HG03175 (cell line): ENCODE measurements at regions not wholly inside any gene's neighbourhood (a gene's known extent, or its start where the extent isn't known, plus 50 kb on each side); places are given as distances from the start of the nearest gene placed in this dataset.
A peak's percentile ranks its signal among the peaks of the same experiment; 100 is the strongest.
"Not testable (repeated sequence)": the region's sequence is repeated elsewhere in the genome, so short reads cannot be mapped to it uniquely, and the experiment has no call there.

ENCODE experiments used
- ATAC-seq: cut with Tn5 transposase; IDR thresholded peaks from one replicate; pipeline ENCODE4 v1.9.1; 2021; ENCODE audit warnings: mild to moderate bottlenecking, moderate library complexity; ENCODE audit not compliant: unreplicated experiment

- ATAC-seq: no peak
Observed at GRCh38 chr1:101522486-101522885, 285.7 kb downstream of the S1PR1 start.

GRCh38 chr1:101526813-101527212 is 290.0 kb downstream of the S1PR1 start:
- ATAC-seq: no peak

- no peak for ATAC-seq
Observed at GRCh38 chr1:101532377-101532776, 295.6 kb downstream of the S1PR1 start.

GRCh38 chr1:101540161-101540560 is 303.3 kb downstream of the S1PR1 start:
- ATAC-seq: peak; percentile 73

- ATAC-seq: no peak
Observed at GRCh38 chr1:101546885-101547284, 310.1 kb downstream of the S1PR1 start.

GRCh38 chr1:101547357-101547756 is 310.5 kb downstream of the S1PR1 start:
- no peak for ATAC-seq

GRCh38 chr1:101548376-101548775 is 311.6 kb downstream of the S1PR1 start:
- no peak for ATAC-seq

- ATAC-seq: no peak
Observed at GRCh38 chr1:101550581-101550980, 313.8 kb downstream of the S1PR1 start.

- no peak for ATAC-seq
Observed at GRCh38 chr1:101566883-101567538, 330.2 kb downstream of the S1PR1 start.

GRCh38 chr1:101567582-101568189 is 330.9 kb downstream of the S1PR1 start:
- ATAC-seq: peak; percentile 91

GRCh38 chr1:101587741-101588140 is 350.9 kb downstream of the S1PR1 start:
- ATAC-seq: no peak

GRCh38 chr1:101588677-101589076 is 351.9 kb downstream of the S1PR1 start:
- ATAC-seq: no peak

- ATAC-seq: no peak
Observed at GRCh38 chr1:101592845-101593244, 356.0 kb downstream of the S1PR1 start.

- no peak for ATAC-seq
Observed at GRCh38 chr1:101595881-101596374, 359.1 kb downstream of the S1PR1 start.

- not testable (repeated sequence) for ATAC-seq
Observed at GRCh38 chr1:101600615-101601014, 363.8 kb downstream of the S1PR1 start.

GRCh38 chr1:101603726-101604125 is 366.9 kb downstream of the S1PR1 start:
- ATAC-seq: no peak

- ATAC-seq: no peak
Observed at GRCh38 chr1:101605878-101606277, 369.1 kb downstream of the S1PR1 start.

- no peak for ATAC-seq
Observed at GRCh38 chr1:101613546-101613945, 376.7 kb downstream of the S1PR1 start.

GRCh38 chr1:101618900-101619299 is 377.8 kb downstream of the OLFM3 start:
- no peak for ATAC-seq

GRCh38 chr1:101632548-101633272 is 364.0 kb downstream of the OLFM3 start:
- ATAC-seq: no peak

GRCh38 chr1:101645810-101646209 is 350.9 kb downstream of the OLFM3 start:
- ATAC-seq: no peak

- ATAC-seq: no peak
Observed at GRCh38 chr1:101652484-101652883, 344.2 kb downstream of the OLFM3 start.
